Stimulated activated CD4-positive, alpha-beta T cell treated with anti-CD3 and anti-CD28 coated beads, Interleukin-4, amount 100 ng/mL, for 24 hours (primary cell): ENCODE measurements at regions not wholly inside any gene's neighbourhood (a gene's known extent, or its start where the extent isn't known, plus 50 kb on each side); places are given as distances from the start of the nearest gene placed in this dataset.

ENCODE experiments used
- DNase-seq: peaks from one replicate; pipeline ENCODE4 v3.0.0-alpha.2; 2020

DNA sequence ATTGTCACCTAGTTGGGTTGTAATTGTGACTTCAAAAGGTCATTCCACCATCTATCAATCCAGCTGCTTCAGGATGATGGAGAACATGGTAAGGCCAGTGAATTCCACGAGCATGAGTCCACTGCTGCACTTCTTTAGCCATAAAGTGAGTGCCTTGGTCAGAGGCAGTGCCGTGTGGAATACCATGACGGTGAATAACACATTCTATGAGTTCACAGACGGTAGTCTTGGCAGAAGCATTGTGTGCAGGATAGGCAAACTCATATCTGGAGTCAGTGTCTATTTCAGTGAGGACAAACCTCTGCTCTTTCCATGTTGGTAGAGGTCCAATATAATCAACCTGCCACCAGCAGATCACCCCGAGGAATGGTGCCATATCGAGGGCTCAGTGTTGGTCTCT is 650.9 kb downstream of the KCNJ2 start:
- no peak for DNase-seq

DNA sequence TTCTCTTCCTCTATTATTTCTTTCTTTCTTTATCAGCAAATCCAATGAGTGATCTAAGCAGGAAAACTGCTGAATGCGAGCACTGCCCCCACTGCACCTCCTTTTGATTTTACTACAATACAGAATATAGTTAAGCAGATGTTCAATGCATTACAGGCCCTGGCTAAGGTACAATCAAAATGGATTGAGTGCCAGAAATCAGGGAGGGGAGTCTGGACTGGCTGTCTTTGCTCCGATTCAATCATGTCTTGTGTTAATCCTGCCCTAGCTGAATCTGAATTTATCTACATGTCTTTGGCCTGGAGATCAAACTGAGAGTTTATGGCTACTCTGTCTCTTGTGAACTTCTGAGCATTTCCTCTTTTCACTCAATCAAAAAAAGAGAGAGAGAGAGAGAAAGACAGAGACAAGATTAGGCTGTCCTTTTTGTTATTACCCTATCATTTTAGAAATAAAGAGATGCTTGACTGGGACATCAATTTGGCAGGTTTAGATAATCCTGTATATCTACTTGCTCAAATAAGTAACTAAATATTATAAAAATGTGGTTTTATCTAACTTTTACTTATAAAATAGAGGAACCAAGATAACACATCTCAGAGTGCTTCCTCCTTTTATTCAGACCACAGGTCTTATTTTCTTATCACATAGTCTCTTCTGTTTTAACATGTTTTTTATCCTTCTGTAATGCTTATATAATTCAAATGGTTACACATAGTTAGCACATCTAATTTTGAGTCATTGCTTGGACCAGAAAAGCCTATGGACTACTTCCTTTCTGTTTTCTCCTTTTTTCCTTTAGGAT is 656.2 kb downstream of the KCNJ2 start:
- no peak for DNase-seq

- DNase-seq: no peak
Observed at GRCh38 chr17:70829876-70830275, 660.5 kb downstream of the KCNJ2 start.

GRCh38 chr17:70834039-70834438 is 664.7 kb downstream of the KCNJ2 start:
- DNase-seq: no peak

GRCh38 chr17:70848785-70849184 is 679.5 kb downstream of the KCNJ2 start:
- no peak for DNase-seq

DNA sequence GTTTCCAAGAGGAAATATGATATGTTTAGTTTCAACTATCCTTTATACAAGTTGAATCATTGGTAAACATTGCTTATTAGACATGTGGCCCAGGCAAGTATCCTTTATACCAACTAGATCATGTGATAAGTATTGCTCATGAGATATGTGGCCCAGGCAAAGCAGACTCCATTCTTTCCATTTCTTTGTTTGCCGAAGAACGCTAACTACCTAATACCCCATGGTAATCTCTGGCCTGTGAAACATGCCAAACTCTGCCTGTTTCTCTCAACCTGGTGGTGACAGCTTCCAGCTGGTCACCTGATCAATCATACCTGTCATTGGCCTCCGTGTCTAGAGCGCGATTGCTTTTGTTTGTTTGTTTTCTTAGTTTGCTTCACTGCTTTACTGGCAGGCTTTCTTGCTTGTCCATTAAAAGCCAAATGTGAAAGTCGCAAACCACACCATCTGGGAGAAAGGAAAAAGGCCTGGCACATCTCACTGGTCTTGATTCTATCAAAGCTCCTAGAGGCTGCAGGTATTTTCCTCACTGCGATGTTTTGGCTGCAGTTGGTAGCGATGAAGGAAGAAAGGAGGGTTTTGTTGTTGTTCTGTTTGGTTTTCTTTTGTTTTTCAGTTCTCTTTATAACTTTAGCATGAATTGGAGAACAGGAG is 686.2 kb downstream of the KCNJ2 start:
- DNase-seq: no peak

GRCh38 chr17:70857351-70857750 is 688.0 kb downstream of the KCNJ2 start:
- DNase-seq: no peak

GRCh38 chr17:70859829-70860228 is 690.5 kb downstream of the KCNJ2 start:
- no peak for DNase-seq

DNA sequence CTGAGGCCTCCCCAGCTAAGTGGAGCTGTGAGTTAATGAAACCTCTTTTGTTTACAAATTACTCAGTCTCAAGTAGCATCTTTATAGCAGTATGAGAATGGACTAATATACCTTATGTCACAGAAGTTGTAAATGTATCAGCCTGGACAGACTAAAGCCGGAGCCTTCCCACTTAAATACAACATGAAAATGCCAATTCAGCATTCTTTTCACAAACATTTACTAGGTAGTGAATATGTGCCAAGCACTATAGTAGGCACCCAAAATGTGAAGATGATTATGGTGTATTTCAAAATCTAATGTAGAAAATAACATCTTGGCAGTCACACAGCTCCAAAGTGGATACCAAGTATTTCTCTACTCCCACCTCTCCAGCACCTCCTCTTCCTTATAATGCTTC is 693.0 kb downstream of the KCNJ2 start:
- no peak for DNase-seq

GRCh38 chr17:70863436-70864248 is 694.3 kb downstream of the KCNJ2 start:
- no peak for DNase-seq

DNA sequence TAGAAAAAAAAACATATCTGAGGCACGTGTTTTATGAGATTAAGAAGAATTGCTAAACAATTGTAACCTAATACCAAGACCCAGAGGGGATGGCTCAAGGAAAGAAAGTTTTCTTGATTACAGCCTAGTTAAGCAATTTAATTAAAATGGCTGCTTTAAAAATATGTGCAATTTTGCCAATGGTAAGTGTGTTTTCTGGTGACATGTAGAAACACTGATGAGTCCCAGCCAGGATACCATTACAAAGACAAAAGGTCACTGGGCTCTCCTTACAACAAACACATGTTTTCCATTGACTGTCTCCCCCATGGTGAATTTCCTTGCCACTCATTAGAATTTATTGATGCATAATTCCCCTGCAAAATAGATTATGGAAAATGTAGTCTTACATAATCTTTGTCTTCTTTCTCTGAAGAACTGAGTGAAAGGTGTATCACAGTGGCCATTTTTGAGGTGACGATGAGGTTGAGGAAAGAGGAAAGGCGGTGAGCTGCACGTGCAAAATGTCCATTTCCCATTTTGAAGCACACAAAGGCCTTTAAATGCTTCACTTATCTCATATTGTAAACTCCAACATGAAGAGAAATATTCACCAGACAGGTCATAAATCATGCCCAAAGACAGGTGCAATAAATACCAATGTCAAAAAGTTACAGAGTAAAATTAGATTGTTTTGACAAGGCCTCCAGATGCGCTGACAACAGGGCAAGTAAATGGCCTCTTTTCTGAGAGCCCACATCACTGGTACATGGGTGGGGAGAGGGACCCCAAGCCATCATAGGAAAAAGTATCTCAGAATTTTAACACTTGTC is 696.9 kb downstream of the KCNJ2 start:
- DNase-seq: no peak

GRCh38 chr17:70868149-70868548 is 698.8 kb downstream of the KCNJ2 start:
- DNase-seq: no peak

DNA sequence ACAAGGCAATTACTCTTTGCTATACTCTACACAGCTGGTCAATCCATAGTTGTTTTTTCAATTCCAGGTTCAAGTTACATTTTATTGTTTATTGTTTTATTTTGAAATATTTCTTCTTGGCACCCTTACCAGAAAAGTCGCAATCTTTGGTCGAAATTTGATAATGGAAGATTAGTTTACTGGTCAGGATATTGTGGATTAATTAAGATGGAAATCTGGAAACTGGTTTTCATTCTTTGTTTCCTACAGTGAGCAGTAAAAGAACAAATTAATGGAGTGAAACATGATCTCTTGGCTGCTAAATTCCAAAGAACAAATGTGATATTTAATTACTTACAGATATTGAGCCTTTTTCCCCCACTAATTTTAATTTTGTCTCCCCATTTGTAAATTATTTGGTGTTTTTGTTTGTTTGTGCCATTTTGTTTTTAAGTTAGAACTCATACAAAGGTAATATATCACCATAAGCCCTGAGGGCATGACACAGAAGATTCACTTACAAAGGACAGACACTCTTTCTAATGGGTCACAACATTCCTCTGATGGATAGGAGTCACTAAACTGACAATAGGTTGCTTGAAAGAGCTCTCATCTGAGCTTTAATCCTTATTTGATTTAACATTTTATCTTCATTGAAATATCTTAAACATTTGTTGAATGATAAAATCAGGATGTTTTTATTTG is 700.2 kb downstream of the KCNJ2 start:
- DNase-seq: no peak

- DNase-seq: no peak
Observed at GRCh38 chr17:70871180-70871818, 702.0 kb downstream of the KCNJ2 start.

GRCh38 chr17:70872103-70872502 is 702.8 kb downstream of the KCNJ2 start:
- DNase-seq: no peak

- DNase-seq: no peak
Observed at GRCh38 chr17:70875729-70876310, 706.5 kb downstream of the KCNJ2 start.

GRCh38 chr17:70878879-70879278 is 709.5 kb downstream of the KCNJ2 start:
- no peak for DNase-seq

GRCh38 chr17:70879401-70879800 is 710.1 kb downstream of the KCNJ2 start:
- DNase-seq: no peak

DNA sequence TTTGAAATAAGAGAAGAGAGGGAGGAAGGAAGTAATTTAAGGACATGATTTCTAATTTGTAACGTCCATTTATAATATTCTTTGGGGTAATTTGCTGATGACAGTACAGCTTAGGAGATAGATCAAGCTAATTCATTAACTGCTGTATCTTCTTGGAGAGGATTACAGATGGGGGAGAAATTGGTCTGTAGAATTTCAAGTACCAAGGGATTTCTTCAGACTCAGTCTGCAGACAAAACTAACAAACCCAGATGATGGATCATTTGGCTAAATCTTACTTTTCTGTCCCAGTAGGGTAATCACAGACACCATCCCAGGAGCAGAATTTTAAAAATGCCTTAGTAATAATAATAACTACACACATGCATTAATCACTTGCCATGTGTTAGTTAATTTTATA is 711.8 kb downstream of the KCNJ2 start:
- no peak for DNase-seq

DNA sequence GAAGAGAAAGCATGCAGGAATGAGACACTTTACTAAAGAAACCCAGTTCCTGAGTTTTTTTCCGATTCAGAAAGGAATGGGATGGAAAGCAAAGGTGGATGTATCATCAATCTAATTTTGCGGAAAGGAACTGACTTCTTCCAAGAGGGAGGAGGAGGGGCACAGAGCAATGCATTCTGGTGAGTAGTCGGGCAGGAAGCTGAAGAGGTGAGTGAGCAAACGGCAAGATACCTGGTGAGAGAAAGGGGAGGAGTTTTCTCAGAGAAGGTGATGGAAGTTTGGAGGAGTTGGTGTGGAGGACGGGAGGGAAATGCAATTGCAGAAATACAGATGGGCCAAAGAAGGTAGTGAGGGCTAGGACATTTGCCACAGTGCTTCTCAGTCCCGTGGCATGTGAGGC is 713.2 kb downstream of the KCNJ2 start:
- DNase-seq: no peak

- no peak for DNase-seq
Observed at GRCh38 chr17:70886648-70887047, 717.3 kb downstream of the KCNJ2 start.
